PC-3 (cell line): ENCODE measurements at regions not wholly inside any gene's neighbourhood (a gene's known extent, or its start where the extent isn't known, plus 50 kb on each side); places are given as distances from the start of the nearest gene placed in this dataset.

Source experiments
- CTCF ChIP-seq: fragments of 300-600 bp; sonication (generic); conservative IDR thresholded peaks from 2 replicates; pipeline ENCODE4 v1.5.1; 2017; ENCODE audit warnings: antibody characterized with exemption, low read depth, mild to moderate bottlenecking, low read length
- EZH2 ChIP-seq: fragments of 300-600 bp; sonication (generic); IDR thresholded peaks from one replicate; pipeline ENCODE4 v1.6.1; 2017; ENCODE audit warnings: antibody characterized with exemption, mild to moderate bottlenecking, low read length; ENCODE audit not compliant: unreplicated experiment
- EZH2phosphoT487 ChIP-seq: fragments of 300-600 bp; sonication (generic); IDR thresholded peaks from 2 replicates; pipeline ENCODE4 v1.6.1; 2018; ENCODE audit warnings: mild to moderate bottlenecking, antibody characterized with exemption, low read length, borderline replicate concordance

- no peak for TF ChIP-seq CTCF
- TF ChIP-seq EZH2 = no peak
- no peak for TF ChIP-seq EZH2phosphoT487
Observed at GRCh38 chr7:130956417-130957136, 222.6 kb upstream of the KLF14 start.
